ENCODE measurements at regions not wholly inside any gene's neighbourhood (a gene's known extent, or its start where the extent isn't known, plus 50 kb on each side); places are given as distances from the start of the nearest gene placed in this dataset.

- no peak for TF ChIP-seq ZNF248 (tag by site-specific recombination; IDR thresholded peaks at IDR 0.05)
- no peak for TF ChIP-seq ZNF610 (tag by site-specific recombination; IDR thresholded peaks at IDR 0.05; ENCODE audit: borderline replicate concordance)
- TF ChIP-seq ELK4 (IDR thresholded peaks at IDR 0.05; ENCODE audit: borderline replicate concordance, low read depth, low read length): no peak
- TF ChIP-seq ZXDB (tag by site-specific recombination; IDR thresholded peaks at IDR 0.05): no peak
- no peak for TF ChIP-seq ZNF660 (tag by site-specific recombination; IDR thresholded peaks at IDR 0.05)
- TF ChIP-seq ZNF571 (tag by site-specific recombination; IDR thresholded peaks at IDR 0.05): no peak
- no peak for TF ChIP-seq ZNF76 (tag by site-specific recombination; IDR thresholded peaks at IDR 0.05; ENCODE audit: borderline replicate concordance, low read depth)
- TF ChIP-seq ZNF138 (tag by site-specific recombination; IDR thresholded peaks at IDR 0.05; ENCODE audit: borderline replicate concordance): no peak
Observed at GRCh38 chr22:44622679-44623078, 79.3 kb upstream of the PRR5 start (continued).

- CTCF ChIA-PET: interaction anchor here (1.0 to 1.5 kb wide), 2 partner anchors 602 to 629 kb away, joined by 3 to 7 read pairs; no protein-coding TSS in a partner anchor
Observed at GRCh38 chr22:44622147-44622427, 79.9 kb upstream of the PRR5 start.

GRCh38 chr22:44621401-44622146, 80.4 kb upstream of the PRR5 start:
- Histone ChIP-seq H3K9me3 (ENCODE audit: control insufficient read depth, insufficient read depth, low read depth, low read length) (no peaks in the 10 kb centered on the region), H3K36me3 (ENCODE audit: control insufficient read depth in 2 of 2, insufficient read depth in 1 of 2, low read length in 2 of 2) (no peaks in the 10 kb centered on the region), H3K4me1 (ENCODE audit: control insufficient read depth, insufficient read depth, low read length) (no peaks in the 10 kb centered on the region), H3K27ac (ENCODE audit: extremely low read depth, low read depth, low read length) (no peak overlapping the region), H3K4me3 (ENCODE audit: low read depth, low read length) (no peak overlapping the region)
- CTCF ChIA-PET: interaction anchor here (1.0 to 1.5 kb wide), 2 partner anchors 601 to 628 kb away, joined by 3 to 7 read pairs; no protein-coding TSS in a partner anchor
- TF ChIP-seq ZNF660 (tag by site-specific recombination; IDR thresholded peaks at IDR 0.05) (no peak), ZNF146 (tag by site-specific recombination; IDR thresholded peaks at IDR 0.05) (no peak), HIC1 (tag by site-specific recombination; IDR thresholded peaks at IDR 0.05) (peak; percentile 59; the same call in 1 of the 2 replicates), ZNF341 (tag by site-specific recombination; IDR thresholded peaks at IDR 0.05; ENCODE audit: low read depth) (peak; percentile 53; the same call in 1 of the 2 replicates)
- POLR2A ChIA-PET: no interaction called here

More at GRCh38 chr22:44622147-44622427, 79.9 kb upstream of the PRR5 start:
- TF ChIP-seq ZNF404 (tag by site-specific recombination; IDR thresholded peaks at IDR 0.05) (no peak), PATZ1 (tag by site-specific recombination; IDR thresholded peaks at IDR 0.05) (peak; percentile 11; the same call in 1 of the 2 replicates), GLIS1 (tag by site-specific recombination; IDR thresholded peaks at IDR 0.05) (peak; percentile 45; the same call in 1 of the 2 replicates), MYNN (tag by site-specific recombination; IDR thresholded peaks at IDR 0.05; ENCODE audit: borderline replicate concordance) (peak; percentile 91), ZNF133 (tag by site-specific recombination; IDR thresholded peaks at IDR 0.05) (no peak), ZNF341 (tag by site-specific recombination; IDR thresholded peaks at IDR 0.05; ENCODE audit: low read depth) (peak; percentile 1; the same call in 1 of the 2 replicates), ZFHX2 (tag by site-specific recombination; conservative IDR thresholded peaks at IDR 0.05) (peak; percentile 51), EGR2 (tag by site-specific recombination; IDR thresholded peaks at IDR 0.05; ENCODE audit: low read depth) (peak; percentile 56)
- Histone ChIP-seq H3K36me3 (ENCODE audit: control insufficient read depth in 2 of 2, insufficient read depth in 1 of 2, low read length in 2 of 2) (no peaks in the 10 kb centered on the region), H3K27ac (ENCODE audit: extremely low read depth, low read depth, low read length) (no peak overlapping the region), H3K4me1 (ENCODE audit: control insufficient read depth, insufficient read depth, low read length) (no peaks in the 10 kb centered on the region), H3K4me3 (ENCODE audit: low read depth, low read length) (no peak overlapping the region), H3K9me3 (ENCODE audit: control insufficient read depth, insufficient read depth, low read depth, low read length) (no peaks in the 10 kb centered on the region)
- POLR2A ChIA-PET: no interaction called here
